Neural cell (in vitro differentiated cells): ENCODE measurements at regions not wholly inside any gene's neighbourhood (a gene's known extent, or its start where the extent isn't known, plus 50 kb on each side); places are given as distances from the start of the nearest gene placed in this dataset.

Source experiments
- H2AFZ ChIP-seq: fragments of 200-600, 300-800 bp; sonication (generic), shearing (Covaris generic); 2 replicates; pipeline ENCODE4 v1.6.0; 2014; ENCODE audit warnings: low read depth, mild to moderate bottlenecking, antibody characterized with exemption, low read length, moderate library complexity
- H3F3A ChIP-seq: fragments of 200-600 bp; shearing (Covaris generic); 2 replicates; pipeline ENCODE4 v1.6.1; 2016; ENCODE audit warnings: mild to moderate bottlenecking, moderate library complexity, mixed read lengths, antibody characterized with exemption, low read length; ENCODE audit not compliant: insufficient read depth, poor library complexity, severe bottlenecking
- H3K27ac ChIP-seq: fragments of 200-600, 300-800 bp; sonication (generic), shearing (Covaris generic); 2 replicates; pipeline ENCODE4 v1.5.1; 2014; ENCODE audit warnings: mild to moderate bottlenecking, low read length, moderate library complexity
- H3K27me3 ChIP-seq: fragments of 300-800, 200-600 bp; sonication (generic), shearing (Covaris generic); 2 replicates; pipeline ENCODE4 v1.6.0; 2014; ENCODE audit warnings: mild to moderate bottlenecking, low read depth, low read length, moderate library complexity; ENCODE audit not compliant: insufficient read depth
- H3K36me3 ChIP-seq: fragments of 300-800, 200-600 bp; sonication (generic), shearing (Covaris generic); 2 replicates; pipeline ENCODE4 v1.5.1; 2014; ENCODE audit warnings: mild to moderate bottlenecking, antibody characterized with exemption, low read length, moderate library complexity; ENCODE audit not compliant: insufficient read depth
- H3K4me2 ChIP-seq: fragments of 300-800, 200-600 bp; sonication (generic), shearing (Covaris generic); 2 replicates; pipeline ENCODE4 v1.6.0; 2014; ENCODE audit warnings: mild to moderate bottlenecking, low read length
- H3K4me3 ChIP-seq: fragments of 300-800, 200-600 bp; sonication (generic), shearing (Covaris generic); 2 replicates; pipeline ENCODE4 v1.5.1; 2014; ENCODE audit warnings: mild to moderate bottlenecking, low read length, moderate library complexity
- H3K79me2 ChIP-seq: fragments of 200-600 bp; shearing (Covaris generic); replicated peaks from 2 replicates; pipeline ENCODE4 v1.6.0; 2014; ENCODE audit warnings: mild to moderate bottlenecking, low read length, moderate library complexity; ENCODE audit not compliant: insufficient read depth
- H3K9ac ChIP-seq: fragments of 300-800, 200-600 bp; sonication (generic), shearing (Covaris generic); 2 replicates; pipeline ENCODE4 v1.6.1; 2016; ENCODE audit warnings: mild to moderate bottlenecking, low read length, mixed read lengths
- H3K9me2 ChIP-seq: fragments of 200-600 bp; shearing (Covaris generic); 2 replicates; pipeline ENCODE4 v1.6.1; 2016; ENCODE audit warnings: mild to moderate bottlenecking, low read length, mixed read lengths; ENCODE audit not compliant: insufficient read depth
- H3K9me3 ChIP-seq: fragments of 200-600, 300-800 bp; sonication (generic), shearing (Covaris generic); 2 replicates; pipeline ENCODE4 v1.6.1; 2016; ENCODE audit warnings: mild to moderate bottlenecking, mixed run types, low read length, moderate library complexity, mixed read lengths
- H4K20me1 ChIP-seq: fragments of 200-600 bp; shearing (Covaris generic); 2 replicates; pipeline ENCODE4 v1.6.1; 2016; ENCODE audit warnings: mild to moderate bottlenecking, mixed run types; ENCODE audit not compliant: insufficient read depth
- CTCF ChIP-seq: fragments of 450-650 bp; IDR thresholded peaks from 2 replicates; pipeline ENCODE4 v1.5.1; 2014; ENCODE audit warnings: antibody characterized with exemption, mild to moderate bottlenecking, moderate library complexity; ENCODE audit not compliant: poor library complexity, severe bottlenecking
- EP300 ChIP-seq: fragments of 450-650 bp; conservative IDR thresholded peaks from 2 replicates; pipeline ENCODE4 v1.6.1; 2014; ENCODE audit warnings: antibody characterized with exemption, mild to moderate bottlenecking, moderate library complexity; ENCODE audit not compliant: poor library complexity, severe bottlenecking
- EZH2 ChIP-seq: fragments of 200-600, 300-800 bp; shearing (Covaris generic), sonication (generic); IDR thresholded peaks from 2 replicates; pipeline ENCODE4 v1.6.1; 2014; ENCODE audit warnings: antibody characterized with exemption, low read length, borderline replicate concordance, mild to moderate bottlenecking; ENCODE audit not compliant: insufficient read depth, poor library complexity, severe bottlenecking
- MXI1 ChIP-seq: fragments of 450-650 bp; conservative IDR thresholded peaks from 2 replicates; pipeline ENCODE4 v1.6.1; 2014; ENCODE audit warnings: antibody characterized with exemption, mild to moderate bottlenecking; ENCODE audit not compliant: poor library complexity, severe bottlenecking
- POLR2AphosphoS5 ChIP-seq: IDR thresholded peaks from 2 replicates; pipeline ENCODE4 v1.6.1; 2012
- RAD21 ChIP-seq: fragments of 450-650 bp; conservative IDR thresholded peaks from 2 replicates; pipeline ENCODE4 v1.6.1; 2014; ENCODE audit warnings: antibody characterized with exemption, mild to moderate bottlenecking, moderate library complexity
- REST ChIP-seq: IDR thresholded peaks from 2 replicates; pipeline ENCODE4 v1.6.1; 2012; ENCODE audit warnings: borderline replicate concordance
- SMC3 ChIP-seq: fragments of 450-650 bp; conservative IDR thresholded peaks from 2 replicates; pipeline ENCODE4 v1.6.1; 2014; ENCODE audit warnings: antibody characterized with exemption, mild to moderate bottlenecking, moderate library complexity; ENCODE audit not compliant: poor library complexity
- TAF1 ChIP-seq: IDR thresholded peaks from 2 replicates; pipeline ENCODE4 v1.6.1; 2012; ENCODE audit warnings: low read depth

GRCh38 chr6:101113468-101114260, 232.5 kb upstream of the ASCC3 start:
- no peaks in the 10 kb centered on the region for H3K79me2 ChIP-seq
- H3F3A ChIP-seq, result no peaks in the 10 kb centered on the region
- H2AFZ ChIP-seq, result no peak overlapping the region
- no peaks in the 10 kb centered on the region for H3K36me3 ChIP-seq
- no peak for TF ChIP-seq EZH2
- no peak for TF ChIP-seq SMC3
- TF ChIP-seq EP300, result no peak
- TF ChIP-seq CTCF, result no peak
- TF ChIP-seq TAF1, result no peak
- TF ChIP-seq REST, result no peak
- TF ChIP-seq RAD21, result no peak
- no peak for TF ChIP-seq POLR2AphosphoS5
- TF ChIP-seq MXI1, result no peak
- H3K27ac ChIP-seq, result no peak overlapping the region
- H3K9me2 ChIP-seq, result no peaks in the 10 kb centered on the region
- no peak overlapping the region for H3K4me3 ChIP-seq
- H3K9ac ChIP-seq, result no peak overlapping the region
- no peak overlapping the region for H3K4me2 ChIP-seq
- H4K20me1 ChIP-seq, result no peaks in the 10 kb centered on the region
- H3K27me3 ChIP-seq, result no peaks in the 10 kb centered on the region
- no peaks in the 10 kb centered on the region for H3K9me3 ChIP-seq

- TF ChIP-seq RAD21 (peak; percentile 93), POLR2AphosphoS5 (no peak), CTCF (peak; percentile 91), EP300 (peak; percentile 19), SMC3 (peak; percentile 89)
- H3K27ac ChIP-seq, result no peak overlapping the region
- no peaks in the 10 kb centered on the region for H3K79me2 ChIP-seq
- H3K9me2 ChIP-seq, result no peaks in the 10 kb centered on the region
- H2AFZ ChIP-seq, result no peak overlapping the region
- no peak overlapping the region for H3K4me2 ChIP-seq
- H3K27me3 ChIP-seq, result no peaks in the 10 kb centered on the region
- no peaks in the 10 kb centered on the region for H3K9me3 ChIP-seq
- H3K9ac ChIP-seq, result no peak overlapping the region
- H3K4me3 ChIP-seq, result no peak overlapping the region
- H4K20me1 ChIP-seq, result no peaks in the 10 kb centered on the region
- no peaks in the 10 kb centered on the region for H3K36me3 ChIP-seq
- H3F3A ChIP-seq, result no peaks in the 10 kb centered on the region
Observed at GRCh38 chr6:101114703-101115102, 233.6 kb upstream of the ASCC3 start.
